ENCODE measurements at regions not wholly inside any gene's neighbourhood (a gene's known extent, or its start where the extent isn't known, plus 50 kb on each side); places are given as distances from the start of the nearest gene placed in this dataset.

DNA sequence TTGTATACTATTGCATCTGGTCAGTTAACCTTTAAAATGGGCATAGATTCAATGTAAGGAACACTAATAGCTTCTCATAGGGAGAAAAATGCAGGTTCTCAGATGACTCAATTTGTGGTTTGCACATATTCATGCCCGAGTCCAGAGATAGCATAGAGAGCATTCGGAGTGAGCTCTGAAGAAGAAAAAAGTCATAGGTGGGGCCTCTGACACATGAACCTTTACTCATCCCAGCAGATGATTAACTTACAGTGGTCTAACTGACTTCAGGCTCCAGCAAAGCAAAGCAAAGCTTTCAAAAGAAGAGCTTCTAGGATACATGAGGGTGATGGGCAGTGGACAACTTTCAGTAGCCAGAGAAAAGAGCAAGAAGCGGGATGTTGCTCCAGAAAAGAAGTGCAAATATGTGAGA, 55.3 kb upstream of the BTN3A2 start:
- Mint-ChIP-seq H3K27ac (peak overlapping the region; percentile 17), H3K4me3 (no peak overlapping the region), H3K4me1 (ENCODE audit: low read depth) (peaks cover 44% of the 10 kb centered on the region), H3K27me3 (no peaks in the 10 kb centered on the region), H3K36me3 (ENCODE audit: low read depth) (peaks cover 2% of the 10 kb centered on the region), H3K9me3 (no peaks in the 10 kb centered on the region)
- ChIA-PET CTCF (interaction anchor here (1.0 to 2.5 kb wide), 7 partner anchors 13 to 164 kb away, joined by 3 to 8 read pairs (median 5); no protein-coding TSS in a partner anchor), POLR2A (interaction anchor here (0.6 to 3.0 kb wide), 10 partner anchors 9 to 153 kb away, joined by 3 to 18 read pairs (median 4); a partner anchor contains a TSS)
- peak; percentile 34 for DNase-seq
- intact Hi-C loops (cut with micrococcal nuclease), result loop anchor here (5.0 kb wide), 2 partner anchors 37 to 243 kb away; a partner anchor contains a TSS
- TF ChIP-seq, protein P1, sequence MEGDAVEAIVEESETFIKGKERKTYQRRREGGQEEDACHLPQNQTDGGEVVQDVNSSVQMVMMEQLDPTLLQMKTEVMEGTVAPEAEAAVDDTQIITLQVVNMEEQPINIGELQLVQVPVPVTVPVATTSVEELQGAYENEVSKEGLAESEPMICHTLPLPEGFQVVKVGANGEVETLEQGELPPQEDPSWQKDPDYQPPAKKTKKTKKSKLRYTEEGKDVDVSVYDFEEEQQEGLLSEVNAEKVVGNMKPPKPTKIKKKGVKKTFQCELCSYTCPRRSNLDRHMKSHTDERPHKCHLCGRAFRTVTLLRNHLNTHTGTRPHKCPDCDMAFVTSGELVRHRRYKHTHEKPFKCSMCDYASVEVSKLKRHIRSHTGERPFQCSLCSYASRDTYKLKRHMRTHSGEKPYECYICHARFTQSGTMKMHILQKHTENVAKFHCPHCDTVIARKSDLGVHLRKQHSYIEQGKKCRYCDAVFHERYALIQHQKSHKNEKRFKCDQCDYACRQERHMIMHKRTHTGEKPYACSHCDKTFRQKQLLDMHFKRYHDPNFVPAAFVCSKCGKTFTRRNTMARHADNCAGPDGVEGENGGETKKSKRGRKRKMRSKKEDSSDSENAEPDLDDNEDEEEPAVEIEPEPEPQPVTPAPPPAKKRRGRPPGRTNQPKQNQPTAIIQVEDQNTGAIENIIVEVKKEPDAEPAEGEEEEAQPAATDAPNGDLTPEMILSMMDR (IDR thresholded peaks at IDR 0.05), result no peak
- ATAC-seq, result peak; percentile 45

- Mint-ChIP-seq H3K36me3 (ENCODE audit: low read depth) (peaks cover 2% of the 10 kb centered on the region), H3K27me3 (no peaks in the 10 kb centered on the region), H3K4me3 (peak overlapping the region; percentile 84), H3K27ac (peak overlapping the region; percentile 17), H3K9me3 (no peaks in the 10 kb centered on the region), H3K4me1 (ENCODE audit: low read depth) (peaks cover 36% of the 10 kb centered on the region)
- POLR2A ChIA-PET, result interaction anchor here (0.6 to 1.0 kb wide), 4 partner anchors 28 to 77 kb away, joined by 3 to 5 read pairs (median 3); a partner anchor contains a TSS
- intact Hi-C loops (cut with micrococcal nuclease), result loop anchor here (5.0 kb wide), 2 partner anchors 39 to 241 kb away; a partner anchor contains a TSS
- CTCF ChIA-PET, result interaction anchor here (2.2 kb wide), 1 partner anchor 12 kb away, joined by 7 read pairs; no protein-coding TSS in a partner anchor
- TF ChIP-seq, protein P1 (IDR thresholded peaks at IDR 0.05), result no peak
- peak; percentile 75 for DNase-seq
- peak; percentile 11 for ATAC-seq
Measured at GRCh38 chr6:26311012-26311384, 54.0 kb upstream of the BTN3A2 start.

GRCh38 chr6:26311385-26312095, 53.5 kb upstream of the BTN3A2 start:
- POLR2A ChIA-PET, result interaction anchor here (0.7 to 1.6 kb wide), 4 partner anchors 27 to 41 kb away, joined by 3 to 8 read pairs (median 4); a partner anchor contains a TSS
- H3K9me3 Mint-ChIP-seq, result no peaks in the 10 kb centered on the region
- H3K4me1 Mint-ChIP-seq (ENCODE audit: low read depth), result peaks cover 36% of the 10 kb centered on the region
- peak overlapping the region; percentile 93 for H3K27ac Mint-ChIP-seq
- H3K4me3 Mint-ChIP-seq, result peak overlapping the region; percentile 84
- peaks cover 2% of the 10 kb centered on the region for H3K36me3 Mint-ChIP-seq (ENCODE audit: low read depth)
- TF ChIP-seq, protein P1 (IDR thresholded peaks at IDR 0.05), result no peak
- intact Hi-C loops (cut with micrococcal nuclease), result loop anchor here (2.0 to 5.0 kb wide), 3 partner anchors 27 to 241 kb away; a partner anchor contains a TSS
- DNase-seq, result peak; percentile 76
- CTCF ChIA-PET, result no interaction called here
- ATAC-seq, result peak; percentile 44
- no peaks in the 10 kb centered on the region for H3K27me3 Mint-ChIP-seq

DNA sequence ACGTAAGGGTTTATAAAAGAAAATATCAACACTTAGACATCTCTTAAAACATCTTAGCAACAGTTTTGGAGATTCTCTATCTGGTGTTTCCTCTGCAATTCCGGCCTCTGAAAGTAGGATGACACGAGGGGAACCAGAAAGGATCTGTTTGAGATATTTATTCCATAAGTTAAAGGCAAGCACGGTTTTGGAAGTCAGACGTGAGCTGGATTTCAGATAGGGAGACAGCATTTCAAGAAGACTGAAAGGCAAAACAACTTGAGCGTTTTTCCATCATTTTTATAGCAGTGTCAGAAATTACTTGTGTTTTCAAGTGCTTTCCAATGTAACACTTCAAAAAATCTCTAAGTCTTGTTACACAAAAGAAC, 52.9 kb upstream of the BTN3A2 start:
- H3K4me3 Mint-ChIP-seq, result peak overlapping the region; percentile 84
- ChIA-PET POLR2A (interaction anchor here (1.5 to 1.6 kb wide), 2 partner anchors 19 to 27 kb away, joined by 5 to 8 read pairs; a partner anchor contains a TSS), CTCF (no interaction called here)
- H3K4me1 Mint-ChIP-seq (ENCODE audit: low read depth), result peaks cover 36% of the 10 kb centered on the region
- peak overlapping the region; percentile 93 for H3K27ac Mint-ChIP-seq
- TF ChIP-seq, protein P1 (IDR thresholded peaks at IDR 0.05), result no peak
- no peaks in the 10 kb centered on the region for H3K27me3 Mint-ChIP-seq
- DNase-seq (no peak), ATAC-seq (no peak)
- H3K36me3 Mint-ChIP-seq (ENCODE audit: low read depth), result peaks cover 2% of the 10 kb centered on the region
- no peaks in the 10 kb centered on the region for H3K9me3 Mint-ChIP-seq
- intact Hi-C loops (cut with micrococcal nuclease), result loop anchor here (2.0 to 5.0 kb wide), 3 partner anchors 27 to 240 kb away; a partner anchor contains a TSS

All from activated CD8-positive, alpha-beta T cell treated with anti-CD3 and anti-CD28 coated beads for 36 hours (primary cell).